Naive thymus-derived CD4-positive, alpha-beta T cell (primary cell): ENCODE measurements at regions not wholly inside any gene's neighbourhood (a gene's known extent, or its start where the extent isn't known, plus 50 kb on each side); places are given as distances from the start of the nearest gene placed in this dataset.

Experiments
- ATAC-seq: fragments of 150-1000 bp; cut with Tn5 transposase; 2 replicates; pipeline ENCODE4 v1.10.0; 2021; ENCODE audit warnings: mild to moderate bottlenecking, moderate library complexity
- CTCF ChIA-PET: fragments of 350-600 bp; sonication (Branson Sonifier 250); formaldehyde crosslinking; loops from one replicate; lab custom pipeline; 2021; ENCODE audit warnings: antibody characterized with exemption; lab: Charles Lee
- POLR2A ChIA-PET: fragments of 350-600 bp; sonication (Branson Sonifier 250); formaldehyde crosslinking; loops from one replicate; lab custom pipeline; 2021; ENCODE audit warnings: antibody characterized with exemption, inconsistent platforms; lab: Charles Lee
- DNase-seq, 9 donors: peaks; one replicate each; pipeline versions ENCODE4 v3.0.0 to v3.0.0-alpha.2; 2020 to 2022; ENCODE audit warnings: mixed read lengths in 1 of 9
- H3K27ac ChIP-seq: one replicate; pipeline ENCODE4 v1.7.0; 2013; ENCODE audit warnings: mild to moderate bottlenecking, low read depth, low read length, moderate library complexity
- H3K27me3 ChIP-seq, 2 donors: one replicate each; pipeline ENCODE4 v1.7.0; 2013; ENCODE audit warnings: low read length in 2 of 2, mild to moderate bottlenecking in 2 of 2, moderate library complexity in 2 of 2; ENCODE audit not compliant: control insufficient read depth in 2 of 2, insufficient read depth in 2 of 2
- H3K36me3 ChIP-seq, 3 experiments: 1 replicate in 2 of 3; 2 replicates in 1 of 3; pipeline ENCODE4 v1.7.0; 2013; ENCODE audit warnings: low read length in 3 of 3, mild to moderate bottlenecking in 3 of 3, moderate library complexity in 1 of 3; ENCODE audit not compliant: insufficient read depth in 3 of 3, control insufficient read depth in 2 of 3
- H3K4me1 ChIP-seq, 2 donors: one replicate each; pipeline ENCODE4 v1.7.0; 2013; ENCODE audit warnings: low read length in 2 of 2, mild to moderate bottlenecking in 2 of 2, moderate library complexity in 1 of 2; ENCODE audit not compliant: control insufficient read depth in 2 of 2, insufficient read depth in 2 of 2
- H3K4me3 ChIP-seq: 2 replicates; pipeline ENCODE4 v1.7.0; 2013; ENCODE audit warnings: mild to moderate bottlenecking, low read length
- H3K9me3 ChIP-seq, 3 experiments: 1 replicate in 2 of 3; 2 replicates in 1 of 3; pipeline ENCODE4 v1.7.0; 2013; ENCODE audit warnings: low read length in 3 of 3; ENCODE audit not compliant: control insufficient read depth in 2 of 3
- H3K27ac Mint-ChIP-seq, 9 donors: one replicate each; pipeline ENCODE4 v1.8.0; 2020 to 2022; ENCODE audit warnings: mixed read lengths in 9 of 9, mild to moderate bottlenecking in 8 of 9, moderate library complexity in 5 of 9, inconsistent platforms in 2 of 9
- H3K27me3 Mint-ChIP-seq, 5 donors: one replicate each; pipeline ENCODE4 v1.8.0; 2021 to 2022; ENCODE audit warnings: mixed read lengths in 5 of 5, mild to moderate bottlenecking in 1 of 5
- H3K36me3 Mint-ChIP-seq, 5 donors: one replicate each; pipeline ENCODE4 v1.8.0; 2020 to 2022; ENCODE audit warnings: mixed read lengths in 5 of 5, mild to moderate bottlenecking in 3 of 5, inconsistent platforms in 1 of 5
- H3K4me1 Mint-ChIP-seq, 7 donors: one replicate each; pipeline ENCODE4 v1.8.0; 2020 to 2022; ENCODE audit warnings: mixed read lengths in 7 of 7, mild to moderate bottlenecking in 3 of 7, inconsistent platforms in 1 of 7
- H3K4me3 Mint-ChIP-seq, 10 donors: one replicate each; pipeline ENCODE4 v1.8.0; 2020 to 2022; ENCODE audit warnings: mild to moderate bottlenecking in 10 of 10, mixed read lengths in 10 of 10, moderate library complexity in 6 of 10, inconsistent platforms in 2 of 10
- H3K9me3 Mint-ChIP-seq, 11 donors: one replicate each; pipeline ENCODE4 v1.8.0; 2020 to 2022; ENCODE audit warnings: mixed read lengths in 11 of 11, mild to moderate bottlenecking in 4 of 11, inconsistent platforms in 1 of 11, moderate library complexity in 1 of 11
- intact Hi-C, 2 donors: fragments of 100-400 bp; cut with micrococcal nuclease; formaldehyde crosslinking; loops; one replicate each; pipeline ENCODE4 v1.15.1; 2023

GRCh38 chr7:42750172-42750571 is 161.7 kb downstream of the C7orf25 start:
- CTCF ChIA-PET = no interaction called here
- intact Hi-C loops = no loop called here
- Mint-ChIP-seq H3K4me1 (no peaks in the 10 kb centered on the region), H3K27me3 (peaks cover 0 to 28% (median 10%) of the 10 kb centered on the region in 5 donors), H3K4me3 (no peak overlapping the region), H3K36me3 (no peaks in the 10 kb centered on the region), H3K27ac (no peak overlapping the region), H3K9me3 (peaks cover 0 to 12% (median 4%) of the 10 kb centered on the region in 11 donors)
- no peaks in the 10 kb centered on the region for H3K27me3 ChIP-seq
- POLR2A ChIA-PET = no interaction called here
- no peak overlapping the region for H3K27ac ChIP-seq
- DNase-seq = no peak
- H3K4me1 ChIP-seq = no peaks in the 10 kb centered on the region
- H3K4me3 ChIP-seq = no peak overlapping the region
- H3K36me3 ChIP-seq = no peaks in the 10 kb centered on the region
- no peaks in the 10 kb centered on the region for H3K9me3 ChIP-seq
- no peak for ATAC-seq

- no peaks in the 10 kb centered on the region for H3K4me1 Mint-ChIP-seq
- no peaks in the 10 kb centered on the region for H3K36me3 Mint-ChIP-seq
- Histone ChIP-seq H3K9me3 (no peaks in the 10 kb centered on the region), H3K27me3 (no peaks in the 10 kb centered on the region), H3K36me3 (no peaks in the 10 kb centered on the region), H3K27ac (no peak overlapping the region), H3K4me1 (no peaks in the 10 kb centered on the region), H3K4me3 (no peak overlapping the region)
- H3K27ac Mint-ChIP-seq = no peak overlapping the region
- H3K9me3 Mint-ChIP-seq = peaks cover 0 to 12% (median 3%) of the 10 kb centered on the region in 11 donors
- ATAC-seq (no peak), DNase-seq (no peak)
- POLR2A ChIA-PET = no interaction called here
- no peak overlapping the region for H3K4me3 Mint-ChIP-seq
- peaks cover 0 to 16% (median 8%) of the 10 kb centered on the region in 5 donors for H3K27me3 Mint-ChIP-seq
- intact Hi-C loops = no loop called here
- CTCF ChIA-PET = no interaction called here
Observed at GRCh38 chr7:42747044-42747443, 164.8 kb downstream of the C7orf25 start.

- ATAC-seq = no peak
- ChIA-PET CTCF (no interaction called here), POLR2A (no interaction called here)
- intact Hi-C loops = no loop called here
- peaks cover 0 to 12% (median 3%) of the 10 kb centered on the region in 11 donors for H3K9me3 Mint-ChIP-seq
- no peaks in the 10 kb centered on the region for H3K27me3 ChIP-seq
- H3K27me3 Mint-ChIP-seq = peaks cover 0 to 17% (median 8%) of the 10 kb centered on the region in 5 donors
- H3K27ac ChIP-seq = no peak overlapping the region
- no peak overlapping the region for H3K27ac Mint-ChIP-seq
- H3K4me1 Mint-ChIP-seq = no peaks in the 10 kb centered on the region
- no peaks in the 10 kb centered on the region for H3K36me3 ChIP-seq
- H3K9me3 ChIP-seq = no peaks in the 10 kb centered on the region
- no peak overlapping the region for H3K4me3 Mint-ChIP-seq
- H3K4me1 ChIP-seq = no peaks in the 10 kb centered on the region
- no peak for DNase-seq
- no peaks in the 10 kb centered on the region for H3K36me3 Mint-ChIP-seq
- no peak overlapping the region for H3K4me3 ChIP-seq
Observed at GRCh38 chr7:42746214-42746613, 165.7 kb downstream of the C7orf25 start.

- Mint-ChIP-seq H3K4me1 (no peaks in the 10 kb centered on the region), H3K9me3 (peaks cover 0 to 12% (median 3%) of the 10 kb centered on the region in 11 donors), H3K36me3 (no peaks in the 10 kb centered on the region), H3K27me3 (peaks cover 0 to 17% (median 5%) of the 10 kb centered on the region in 5 donors), H3K27ac (no peak overlapping the region), H3K4me3 (no peak overlapping the region)
- ATAC-seq (no peak), DNase-seq (no peak)
- H3K27me3 ChIP-seq = no peaks in the 10 kb centered on the region
- ChIA-PET POLR2A (no interaction called here), CTCF (no interaction called here)
- no peak overlapping the region for H3K27ac ChIP-seq
- intact Hi-C loops = no loop called here
- no peaks in the 10 kb centered on the region for H3K4me1 ChIP-seq
- H3K4me3 ChIP-seq = no peak overlapping the region
- no peaks in the 10 kb centered on the region for H3K9me3 ChIP-seq
- no peaks in the 10 kb centered on the region for H3K36me3 ChIP-seq
Observed at GRCh38 chr7:42745357-42746059, 166.4 kb downstream of the C7orf25 start.

- H3K27ac Mint-ChIP-seq = no peak overlapping the region
- H3K36me3 ChIP-seq = no peaks in the 10 kb centered on the region
- no peaks in the 10 kb centered on the region for H3K4me1 Mint-ChIP-seq
- no peak overlapping the region for H3K27ac ChIP-seq
- DNase-seq (no peak), ATAC-seq (no peak)
- POLR2A ChIA-PET = no interaction called here
- H3K9me3 Mint-ChIP-seq = peaks cover 0 to 12% (median 3%) of the 10 kb centered on the region in 11 donors
- no peaks in the 10 kb centered on the region for H3K4me1 ChIP-seq
- no peaks in the 10 kb centered on the region for H3K36me3 Mint-ChIP-seq
- no peak overlapping the region for H3K4me3 ChIP-seq
- CTCF ChIA-PET = no interaction called here
- intact Hi-C loops = no loop called here
- H3K4me3 Mint-ChIP-seq = no peak overlapping the region
- H3K27me3 Mint-ChIP-seq = peaks cover 0 to 9% (median 0%) of the 10 kb centered on the region in 5 donors
- H3K9me3 ChIP-seq = no peaks in the 10 kb centered on the region
- H3K27me3 ChIP-seq = no peaks in the 10 kb centered on the region
Observed at GRCh38 chr7:42744746-42745145, 167.1 kb downstream of the C7orf25 start.

GRCh38 chr7:42743077-42743858 is 168.6 kb downstream of the C7orf25 start:
- no peak for DNase-seq
- Mint-ChIP-seq H3K27me3 (peaks cover 0 to 9% (median 0%) of the 10 kb centered on the region in 5 donors), H3K36me3 (no peaks in the 10 kb centered on the region), H3K4me3 (no peak overlapping the region), H3K4me1 (no peaks in the 10 kb centered on the region), H3K27ac (no peak overlapping the region), H3K9me3 (peaks cover 0 to 8% (median 3%) of the 10 kb centered on the region in 11 donors)
- no peaks in the 10 kb centered on the region for H3K4me1 ChIP-seq
- H3K36me3 ChIP-seq = no peaks in the 10 kb centered on the region
- intact Hi-C loops = no loop called here
- H3K27ac ChIP-seq = no peak overlapping the region
- H3K27me3 ChIP-seq = no peaks in the 10 kb centered on the region
- ATAC-seq = no peak
- CTCF ChIA-PET = no interaction called here
- POLR2A ChIA-PET = no interaction called here
- H3K4me3 ChIP-seq = no peak overlapping the region
- H3K9me3 ChIP-seq = no peaks in the 10 kb centered on the region
